ENCODE measurements at regions not wholly inside any gene's neighbourhood (a gene's known extent, or its start where the extent isn't known, plus 50 kb on each side); places are given as distances from the start of the nearest gene placed in this dataset.
"Not testable (repeated sequence)": the region's sequence is repeated elsewhere in the genome, so short reads cannot be mapped to it uniquely, and the experiment has no call there.

GRCh38 chr15:44861439-44861910, 95.0 kb upstream of the TERB2 start:
- DNase-seq (ENCODE audit: low read depth) = no peak
- TF ChIP-seq, protein P1, sequence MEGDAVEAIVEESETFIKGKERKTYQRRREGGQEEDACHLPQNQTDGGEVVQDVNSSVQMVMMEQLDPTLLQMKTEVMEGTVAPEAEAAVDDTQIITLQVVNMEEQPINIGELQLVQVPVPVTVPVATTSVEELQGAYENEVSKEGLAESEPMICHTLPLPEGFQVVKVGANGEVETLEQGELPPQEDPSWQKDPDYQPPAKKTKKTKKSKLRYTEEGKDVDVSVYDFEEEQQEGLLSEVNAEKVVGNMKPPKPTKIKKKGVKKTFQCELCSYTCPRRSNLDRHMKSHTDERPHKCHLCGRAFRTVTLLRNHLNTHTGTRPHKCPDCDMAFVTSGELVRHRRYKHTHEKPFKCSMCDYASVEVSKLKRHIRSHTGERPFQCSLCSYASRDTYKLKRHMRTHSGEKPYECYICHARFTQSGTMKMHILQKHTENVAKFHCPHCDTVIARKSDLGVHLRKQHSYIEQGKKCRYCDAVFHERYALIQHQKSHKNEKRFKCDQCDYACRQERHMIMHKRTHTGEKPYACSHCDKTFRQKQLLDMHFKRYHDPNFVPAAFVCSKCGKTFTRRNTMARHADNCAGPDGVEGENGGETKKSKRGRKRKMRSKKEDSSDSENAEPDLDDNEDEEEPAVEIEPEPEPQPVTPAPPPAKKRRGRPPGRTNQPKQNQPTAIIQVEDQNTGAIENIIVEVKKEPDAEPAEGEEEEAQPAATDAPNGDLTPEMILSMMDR (conservative IDR thresholded peaks at IDR 0.05; ENCODE audit: low read depth, low read length) = no peak
- H3K4me3 ChIP-seq (ENCODE audit: low read length) = no peak overlapping the region

DNA sequence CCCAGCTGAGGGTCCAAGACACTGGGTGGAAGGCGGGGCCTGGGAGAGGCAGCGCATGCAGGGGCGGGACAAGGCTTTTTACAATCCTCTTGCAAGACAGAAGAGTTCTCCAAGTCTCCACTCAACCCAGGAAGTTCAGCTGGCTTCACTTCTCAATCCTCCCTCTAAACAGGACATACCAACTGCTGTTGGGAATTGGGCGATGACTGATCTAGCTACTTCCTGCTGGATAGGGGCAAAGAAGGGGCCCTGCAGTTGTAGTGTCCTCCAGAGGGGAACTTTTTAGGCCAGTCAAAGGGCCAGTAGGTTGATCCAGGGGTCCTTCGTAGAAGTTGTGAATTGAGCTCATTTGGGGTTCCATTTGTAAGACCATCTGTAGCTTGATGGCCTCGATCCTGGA, 94.6 kb upstream of the TERB2 start:
- TF ChIP-seq, protein P1 (conservative IDR thresholded peaks at IDR 0.05; ENCODE audit: low read depth, low read length) = no peak
- DNase-seq (ENCODE audit: low read depth) = no peak
- H3K4me3 ChIP-seq (ENCODE audit: low read length) = no peak overlapping the region

- H3K4me3 ChIP-seq (ENCODE audit: low read length); DNase-seq (ENCODE audit: low read depth): not testable (repeated sequence)
Measured at GRCh38 chr15:44862866-44863265, 93.6 kb upstream of the TERB2 start.

- not testable (repeated sequence) for DNase-seq (ENCODE audit: low read depth); H3K4me3 ChIP-seq (ENCODE audit: low read length)
Measured at GRCh38 chr15:44868100-44868499, 88.4 kb upstream of the TERB2 start.

GRCh38 chr15:44870125-44870524, 86.4 kb upstream of the TERB2 start:
- DNase-seq (ENCODE audit: low read depth); H3K4me3 ChIP-seq (ENCODE audit: low read length): not testable (repeated sequence)

- DNase-seq (ENCODE audit: low read depth) = no peak
- TF ChIP-seq, protein P1 (conservative IDR thresholded peaks at IDR 0.05; ENCODE audit: low read depth, low read length) = no peak
Measured at GRCh38 chr15:44873103-44873502, 83.4 kb upstream of the TERB2 start.

DNA sequence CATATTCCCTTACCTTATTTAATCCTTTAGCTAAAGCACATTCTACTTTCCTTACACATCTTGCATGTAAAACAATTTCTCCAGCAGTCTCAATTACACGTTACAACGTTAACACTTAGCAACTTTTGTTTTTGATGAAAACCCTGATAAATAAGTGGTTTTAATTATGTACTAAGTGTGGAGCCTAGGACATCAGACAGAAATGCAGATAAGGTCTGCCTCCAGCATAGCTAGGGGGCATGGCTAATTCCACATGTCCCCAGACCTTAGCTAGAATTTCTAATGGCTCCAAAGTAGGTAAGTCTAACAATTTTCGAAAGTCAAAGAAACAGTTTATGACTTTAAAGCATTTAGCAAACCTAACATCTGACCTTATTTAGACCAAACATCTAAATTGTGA, 77.4 kb upstream of the TERB2 start:
- DNase-seq (ENCODE audit: low read depth) = no peak
- no peak overlapping the region for H3K4me3 ChIP-seq (ENCODE audit: low read length)
- TF ChIP-seq, protein P1 (conservative IDR thresholded peaks at IDR 0.05; ENCODE audit: low read depth, low read length) = no peak

More at GRCh38 chr15:44873103-44873502, 83.4 kb upstream of the TERB2 start:
- no peak overlapping the region for H3K4me3 ChIP-seq (ENCODE audit: low read length)

DNA sequence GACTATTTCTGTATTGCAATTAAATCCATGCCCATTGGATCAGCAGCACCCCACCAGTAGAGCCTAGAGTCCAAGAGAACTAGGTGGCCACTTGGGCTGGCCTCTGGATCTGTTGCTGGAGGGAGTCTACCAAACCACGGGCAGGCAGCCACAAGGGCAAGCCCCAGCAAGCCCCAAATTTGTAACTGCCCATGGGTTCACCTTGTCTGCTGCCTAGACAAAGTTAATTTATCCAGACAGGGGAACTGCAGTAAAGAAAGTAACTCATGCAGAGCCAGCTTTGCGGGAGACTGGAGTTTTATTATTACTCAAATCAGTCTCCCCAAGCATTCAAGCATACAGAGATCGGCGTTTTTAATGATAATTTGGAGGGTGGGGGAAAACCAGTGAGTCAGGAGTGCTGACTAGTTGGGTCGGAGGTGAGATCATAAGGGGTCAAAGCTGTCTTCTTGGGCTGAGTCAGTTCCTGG, 74.0 kb upstream of the TERB2 start:
- no peak for DNase-seq (ENCODE audit: low read depth)
- H3K4me3 ChIP-seq (ENCODE audit: low read length) = no peak overlapping the region
- TF ChIP-seq, protein P1 (conservative IDR thresholded peaks at IDR 0.05; ENCODE audit: low read depth, low read length) = no peak
